WTC11 (cell line): ENCODE measurements at regions not wholly inside any gene's neighbourhood (a gene's known extent, or its start where the extent isn't known, plus 50 kb on each side); places are given as distances from the start of the nearest gene placed in this dataset.
"Not testable (repeated sequence)": the region's sequence is repeated elsewhere in the genome, so short reads cannot be mapped to it uniquely, and the experiment has no call there.

Experiments
- ATAC-seq: fragments of 200-7000 bp; cut with Tn5 transposase; 2 replicates; pipeline ENCODE4 v1.10.0; 2021; ENCODE audit warnings: mild to moderate bottlenecking, moderate library complexity
- CTCF ChIA-PET: fragments of 300-600 bp; sonication (Branson Sonifier 250); formaldehyde crosslinking; loops from one replicate; lab custom pipeline; 2021; ENCODE audit warnings: antibody characterized with exemption; lab: Charles Lee
- POLR2A ChIA-PET: fragments of 350-600 bp; sonication (Branson Sonifier 250); formaldehyde crosslinking; loops from one replicate; lab custom pipeline; 2021; ENCODE audit warnings: antibody characterized with exemption; lab: Charles Lee
- DNase-seq: peaks from one replicate; pipeline ENCODE4 v3.0.0; 2021; ENCODE audit warnings: low spot score
- H3K27ac Mint-ChIP-seq: 2 replicates; pipeline ENCODE4 v1.8.0; 2021; ENCODE audit warnings: mixed read lengths
- H3K27me3 Mint-ChIP-seq: 2 replicates; pipeline ENCODE4 v1.8.0; 2021; ENCODE audit warnings: low read depth, mild to moderate bottlenecking, moderate library complexity, mixed read lengths
- H3K36me3 Mint-ChIP-seq: 2 replicates; pipeline ENCODE4 v1.8.0; 2021; ENCODE audit warnings: mixed read lengths
- H3K4me1 Mint-ChIP-seq: 2 replicates; pipeline ENCODE4 v1.8.0; 2022; ENCODE audit warnings: mixed read lengths
- H3K4me3 Mint-ChIP-seq: 2 replicates; pipeline ENCODE4 v1.8.0; 2021; ENCODE audit warnings: mild to moderate bottlenecking, moderate library complexity, mixed read lengths
- H3K9me3 Mint-ChIP-seq: 2 replicates; pipeline ENCODE4 v1.8.0; 2021; ENCODE audit warnings: mixed read lengths
- ATF1 ChIP-seq: sonication (generic); formaldehyde crosslinking; IDR thresholded peaks from 2 replicates; pipeline ENCODE4 v1.8.1; 2023; ENCODE audit warnings: mild to moderate bottlenecking, moderate library complexity, missing genetic modification reagents
- ATF6 ChIP-seq: sonication (generic); formaldehyde crosslinking; IDR thresholded peaks from 2 replicates; pipeline ENCODE4 v1.8.1; 2023; ENCODE audit warnings: mild to moderate bottlenecking, missing genetic modification reagents
- E2F4 ChIP-seq: sonication (generic); formaldehyde crosslinking; IDR thresholded peaks from 2 replicates; pipeline ENCODE4 v1.8.1; 2022; ENCODE audit warnings: low read depth, mild to moderate bottlenecking, moderate library complexity, missing genetic modification reagents, borderline replicate concordance
- EMX1 ChIP-seq: fragments of 250-450 bp; sonication (Bioruptor Pico); IDR thresholded peaks from 2 replicates; pipeline ENCODE4 v1.8.0; 2021; ENCODE audit warnings: mild to moderate bottlenecking
- ETV6 ChIP-seq: sonication (generic); formaldehyde crosslinking; IDR thresholded peaks from 2 replicates; pipeline ENCODE4 v1.8.1; 2022; ENCODE audit warnings: mild to moderate bottlenecking, missing genetic modification reagents
- FOXK1 ChIP-seq: sonication (generic); formaldehyde crosslinking; IDR thresholded peaks from 2 replicates; pipeline ENCODE4 v1.8.0; 2022; ENCODE audit warnings: mild to moderate bottlenecking, moderate library complexity, missing genetic modification reagents
- FOXP4 ChIP-seq: sonication (generic); formaldehyde crosslinking; IDR thresholded peaks from 2 replicates; pipeline ENCODE4 v1.8.0; 2022; ENCODE audit warnings: mild to moderate bottlenecking, missing genetic modification reagents
- MAX ChIP-seq: sonication (generic); formaldehyde crosslinking; IDR thresholded peaks from 2 replicates; pipeline ENCODE4 v1.8.0; 2022; ENCODE audit warnings: mild to moderate bottlenecking, missing genetic modification reagents
- MXD4 ChIP-seq: fragments of 250-450 bp; sonication (Bioruptor Pico); IDR thresholded peaks from 2 replicates; pipeline ENCODE4 v1.8.0; 2021; ENCODE audit warnings: mild to moderate bottlenecking, moderate library complexity, borderline replicate concordance
- NFATC4 ChIP-seq: fragments of 250-450 bp; sonication (Bioruptor Pico); IDR thresholded peaks from 2 replicates; pipeline ENCODE4 v1.9.0; 2021; ENCODE audit warnings: mild to moderate bottlenecking
- NR2C2 ChIP-seq: sonication (generic); formaldehyde crosslinking; IDR thresholded peaks from 2 replicates; pipeline ENCODE4 v1.8.0; 2022; ENCODE audit warnings: mild to moderate bottlenecking, missing genetic modification reagents
- OVOL2 ChIP-seq: fragments of 250-450 bp; sonication (Bioruptor Pico); IDR thresholded peaks from 2 replicates; pipeline ENCODE4 v1.9.0; 2021; ENCODE audit warnings: mild to moderate bottlenecking, borderline replicate concordance
- PRDM15 ChIP-seq: sonication (generic); formaldehyde crosslinking; IDR thresholded peaks from 2 replicates; pipeline ENCODE4 v1.8.0; 2022; ENCODE audit warnings: missing genetic modification reagents
- TP53 ChIP-seq: sonication (generic); formaldehyde crosslinking; IDR thresholded peaks from 2 replicates; pipeline ENCODE4 v1.8.1; 2023; ENCODE audit warnings: mild to moderate bottlenecking, missing genetic modification reagents
- ZBTB21 ChIP-seq: sonication (generic); formaldehyde crosslinking; IDR thresholded peaks from 2 replicates; pipeline ENCODE4 v1.8.1; 2023; ENCODE audit warnings: mild to moderate bottlenecking, missing genetic modification reagents, borderline replicate concordance
- ZNF138 ChIP-seq: sonication (generic); formaldehyde crosslinking; conservative IDR thresholded peaks from 2 replicates; pipeline ENCODE4 v1.8.1; 2022; ENCODE audit warnings: mild to moderate bottlenecking, moderate library complexity, missing genetic modification reagents
- ZNF219 ChIP-seq: sonication (generic); formaldehyde crosslinking; IDR thresholded peaks from 2 replicates; pipeline ENCODE4 v1.8.0; 2023; ENCODE audit warnings: missing genetic modification reagents, mild to moderate bottlenecking, borderline replicate concordance
- ZNF263 ChIP-seq: sonication (generic); formaldehyde crosslinking; IDR thresholded peaks from 2 replicates; pipeline ENCODE4 v1.8.1; 2022; ENCODE audit warnings: low read depth, mild to moderate bottlenecking, moderate library complexity, missing genetic modification reagents
- ZNF317 ChIP-seq: sonication (generic); formaldehyde crosslinking; IDR thresholded peaks from 2 replicates; pipeline ENCODE4 v1.8.1; 2023; ENCODE audit warnings: low read depth, mild to moderate bottlenecking, moderate library complexity, missing genetic modification reagents, borderline replicate concordance
- ZNF671 ChIP-seq: fragments of 250-450 bp; sonication (Bioruptor Pico); IDR thresholded peaks from 2 replicates; pipeline ENCODE4 v1.8.0; 2021; ENCODE audit warnings: mild to moderate bottlenecking

GRCh38 chr1:65613884-65614283 lies 178.8 kb upstream of the PDE4B start:
- Mint-ChIP-seq H3K27ac (no peak overlapping the region), H3K9me3 (no peaks in the 10 kb centered on the region), H3K36me3 (no peaks in the 10 kb centered on the region), H3K27me3 (no peaks in the 10 kb centered on the region), H3K4me1 (no peaks in the 10 kb centered on the region), H3K4me3 (no peak overlapping the region)
- TF ChIP-seq NFATC4 (CRISPR knock-in tag) = no peak
- ATAC-seq = no peak
- no peak for DNase-seq
- ChIA-PET CTCF (no interaction called here), POLR2A (no interaction called here)

GRCh38 chr1:65615859-65616258 lies 176.8 kb upstream of the PDE4B start:
- no peak for DNase-seq
- no peak for ATAC-seq
- Mint-ChIP-seq H3K36me3 (no peaks in the 10 kb centered on the region), H3K4me1 (peaks cover 4% of the 10 kb centered on the region), H3K9me3 (no peaks in the 10 kb centered on the region), H3K27ac (no peak overlapping the region), H3K27me3 (no peaks in the 10 kb centered on the region), H3K4me3 (no peak overlapping the region)
- ChIA-PET POLR2A (no interaction called here), CTCF (no interaction called here)
- TF ChIP-seq MXD4 (CRISPR knock-in tag) (no peak), ZNF263 (CRISPR knock-in tag) (no peak), PRDM15 (CRISPR knock-in tag) (no peak), EMX1 (CRISPR knock-in tag) (no peak), ZNF138 (CRISPR knock-in tag) (no peak), ZBTB21 (CRISPR knock-in tag) (no peak), ETV6 (CRISPR knock-in tag) (no peak), OVOL2 (CRISPR knock-in tag) (no peak), ZNF671 (CRISPR knock-in tag) (no peak), E2F4 (CRISPR knock-in tag) (no peak), NR2C2 (CRISPR knock-in tag) (no peak), MAX (no peak), FOXK1 (no peak), ZNF317 (CRISPR knock-in tag) (no peak), ATF6 (CRISPR knock-in tag) (no peak), TP53 (CRISPR knock-in tag) (no peak), ZNF219 (CRISPR knock-in tag) (no peak), FOXP4 (CRISPR knock-in tag) (no peak), ATF1 (CRISPR knock-in tag) (no peak)

- H3K4me3 Mint-ChIP-seq, POLR2A ChIA-PET, H3K9me3 Mint-ChIP-seq, DNase-seq, H3K36me3 Mint-ChIP-seq, ATAC-seq, CTCF ChIA-PET, H3K4me1 Mint-ChIP-seq, H3K27ac Mint-ChIP-seq, H3K27me3 Mint-ChIP-seq: not testable (repeated sequence)
Measured at GRCh38 chr1:65621721-65622120, 171.0 kb upstream of the PDE4B start.
